HG03457 (cell line): ENCODE measurements at regions not wholly inside any gene's neighbourhood (a gene's known extent, or its start where the extent isn't known, plus 50 kb on each side); places are given as distances from the start of the nearest gene placed in this dataset.
"Not testable (repeated sequence)": the region's sequence is repeated elsewhere in the genome, so short reads cannot be mapped to it uniquely, and the experiment has no call there.

ENCODE experiments used
- ATAC-seq: cut with Tn5 transposase; IDR thresholded peaks from one replicate; pipeline ENCODE4 v1.9.1; 2021; ENCODE audit warnings: moderate number of reproducible peaks; ENCODE audit not compliant: unreplicated experiment

DNA sequence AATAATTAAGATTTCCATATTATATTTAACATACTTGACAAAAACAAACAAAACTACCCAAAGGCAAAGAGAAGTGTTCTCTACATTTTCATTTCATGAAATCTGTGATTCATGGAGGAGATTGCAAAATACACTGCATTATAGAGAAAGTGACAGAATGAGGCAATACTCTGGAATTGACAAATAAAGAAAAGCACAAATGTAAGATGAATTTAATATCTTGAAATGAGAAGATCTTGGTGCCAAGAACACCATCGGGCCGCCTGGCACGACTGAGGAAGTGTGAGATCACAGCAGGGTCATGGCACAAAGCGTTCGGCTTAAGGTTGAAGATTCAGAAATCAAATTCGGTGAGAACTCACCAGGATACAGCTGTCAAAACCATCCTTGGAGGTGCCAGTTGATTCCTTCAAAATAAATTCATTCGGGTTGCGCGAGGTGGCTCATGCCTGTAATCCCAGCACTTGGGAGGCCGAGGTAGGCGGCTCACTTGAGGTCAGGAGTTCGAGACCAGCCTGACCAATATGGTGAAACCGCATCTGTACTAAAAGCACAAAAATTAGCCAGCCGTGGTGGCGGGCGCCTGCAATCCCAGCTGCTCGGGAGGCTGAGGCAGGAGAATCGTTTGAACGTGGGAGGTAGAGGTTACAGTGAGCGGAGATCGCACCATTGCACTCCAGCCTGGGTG is 174.0 kb upstream of the PFKP start:
- no peak for ATAC-seq

DNA sequence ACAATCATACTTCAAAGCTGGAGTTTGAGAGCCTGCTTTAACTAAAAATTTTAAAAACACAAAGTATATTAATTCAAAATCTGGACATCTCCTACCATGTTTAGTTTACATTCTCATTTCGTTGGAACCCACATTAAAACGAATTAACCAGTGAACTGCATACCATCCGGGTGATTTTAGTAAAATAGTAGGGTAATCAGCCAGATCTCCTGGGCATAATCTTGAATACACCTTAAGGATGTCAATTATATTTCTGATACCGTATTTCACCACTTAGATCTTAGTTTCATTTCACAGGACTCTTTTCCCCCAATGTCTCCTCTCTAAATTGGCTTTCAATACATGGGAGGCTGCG is 175.6 kb upstream of the PFKP start:
- ATAC-seq, result no peak

DNA sequence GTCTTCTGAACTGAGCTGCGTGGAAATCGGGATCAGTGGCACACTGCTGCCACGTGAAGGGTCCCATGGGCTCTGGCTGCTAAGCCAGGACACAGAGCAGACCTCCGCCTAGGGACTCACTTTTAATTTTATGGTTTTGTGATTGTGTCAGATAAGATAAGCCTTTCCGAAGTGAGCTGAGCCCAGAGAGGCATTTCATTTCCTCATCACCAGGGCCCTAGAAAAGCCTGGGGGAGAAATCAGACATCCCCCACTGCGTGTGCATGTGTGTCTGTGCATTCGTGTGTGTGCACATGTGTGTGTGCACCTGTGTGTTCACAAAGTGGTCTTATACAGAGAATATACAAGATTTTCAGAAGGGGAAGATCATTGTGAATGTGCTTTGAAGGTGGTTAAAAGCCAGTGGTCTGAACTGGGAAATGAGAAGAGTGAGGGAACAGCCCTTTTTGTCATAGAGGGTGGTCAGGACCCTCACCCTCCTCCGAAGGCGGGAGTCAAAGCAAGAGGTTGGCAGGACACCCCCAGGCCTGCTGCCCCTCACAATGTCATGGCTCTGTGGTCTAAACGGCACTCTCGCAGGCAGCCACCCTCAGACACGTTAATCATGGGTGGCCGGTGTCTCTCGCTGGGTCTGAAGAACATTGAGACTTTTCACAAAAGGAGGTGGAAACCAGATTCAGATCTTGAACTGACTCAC is 176.1 kb upstream of the PFKP start:
- no peak for ATAC-seq

DNA sequence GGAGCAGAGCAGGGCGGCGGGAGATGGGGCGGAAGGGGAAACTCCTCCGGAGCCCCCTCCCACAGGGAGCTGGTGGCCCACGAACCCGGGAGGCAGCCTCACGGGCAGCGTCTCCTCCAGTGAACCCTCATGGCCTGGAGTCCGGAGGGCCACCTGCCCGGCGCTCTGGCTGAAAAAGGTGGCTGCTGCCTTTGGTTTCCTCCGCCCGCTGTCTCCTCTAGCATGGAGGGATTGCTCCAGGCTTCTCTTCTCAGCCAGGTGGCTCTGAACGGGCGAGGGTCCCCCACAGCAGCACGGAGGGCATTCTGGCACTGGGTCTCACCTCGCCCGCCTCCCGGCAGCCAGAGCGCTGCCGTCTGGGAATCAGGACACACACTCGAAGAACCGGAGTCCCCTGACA is 177.3 kb upstream of the PFKP start:
- no peak for ATAC-seq

DNA sequence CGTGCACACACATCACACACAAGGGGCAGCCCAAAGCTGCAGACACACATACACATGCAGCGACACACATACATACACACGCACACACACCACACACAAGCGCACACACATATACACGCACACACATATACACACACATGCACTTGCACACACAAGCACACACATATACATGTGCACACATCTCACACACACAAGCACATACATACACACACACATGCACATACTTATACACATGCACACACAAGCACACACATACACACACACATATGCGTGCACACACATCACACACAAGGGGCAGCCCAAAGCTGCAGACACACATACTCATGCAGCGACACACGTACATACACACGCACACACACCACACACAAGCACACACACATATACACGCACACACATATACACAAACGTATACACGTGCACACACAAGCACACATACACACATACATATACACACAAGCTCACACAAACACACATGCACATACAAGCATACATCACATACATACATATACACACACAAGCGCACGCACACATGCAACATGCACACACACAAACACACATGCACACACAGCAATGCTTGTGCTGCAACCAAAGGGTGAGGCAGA is 178.8 kb upstream of the PFKP start:
- no peak for ATAC-seq

DNA sequence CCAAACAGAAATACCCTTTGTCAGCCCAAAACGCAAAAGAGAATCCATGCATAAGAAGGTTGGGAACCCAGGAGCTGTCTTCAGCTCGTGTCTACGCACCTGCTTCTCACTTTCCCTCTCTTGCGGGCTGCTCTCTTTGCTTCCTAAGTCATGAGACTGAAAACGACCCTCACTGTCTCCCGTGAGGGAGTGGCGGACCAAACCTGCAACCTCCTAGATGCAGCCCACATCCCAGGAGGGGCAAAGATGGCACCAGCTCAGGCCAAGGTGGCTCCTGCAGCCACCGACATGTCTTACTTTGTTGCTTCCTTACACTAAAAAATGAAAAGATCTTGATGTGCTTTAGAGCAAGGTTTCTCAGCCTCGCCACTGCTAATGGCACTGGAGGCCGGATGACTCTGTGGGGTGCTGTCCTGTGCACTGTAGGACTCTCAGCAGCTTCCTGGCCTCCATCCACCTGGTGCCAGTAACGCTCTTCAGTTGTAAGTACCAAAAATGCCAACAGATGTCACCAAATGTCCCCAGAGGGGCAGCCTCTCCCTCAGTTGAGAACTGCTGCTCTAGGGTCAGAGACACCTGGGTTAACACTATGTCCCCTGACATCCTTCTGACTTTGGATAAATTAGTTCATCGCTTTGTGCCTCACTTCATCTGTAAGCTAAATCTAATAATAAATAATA is 179.8 kb upstream of the PFKP start:
- no peak for ATAC-seq

DNA sequence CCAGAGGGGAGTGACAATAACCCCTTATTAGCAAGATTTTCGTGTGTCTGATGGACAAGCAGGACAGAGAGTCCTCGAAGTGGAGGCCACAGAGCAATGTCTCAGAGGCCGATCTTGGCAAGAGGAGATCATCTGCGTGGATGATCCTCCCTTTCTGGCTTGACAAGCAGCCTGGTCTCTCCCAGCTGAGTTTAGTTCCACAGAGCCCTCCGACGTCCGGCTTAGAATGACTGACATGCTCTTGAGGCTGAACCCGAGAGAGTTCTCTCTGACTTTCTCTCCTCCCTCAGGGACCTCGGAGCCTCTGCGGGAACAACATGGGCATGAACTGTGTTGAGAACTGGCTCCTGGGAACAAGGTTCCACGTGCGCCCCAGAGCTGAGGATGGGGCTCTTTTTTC is 180.7 kb upstream of the PFKP start:
- no peak for ATAC-seq

DNA sequence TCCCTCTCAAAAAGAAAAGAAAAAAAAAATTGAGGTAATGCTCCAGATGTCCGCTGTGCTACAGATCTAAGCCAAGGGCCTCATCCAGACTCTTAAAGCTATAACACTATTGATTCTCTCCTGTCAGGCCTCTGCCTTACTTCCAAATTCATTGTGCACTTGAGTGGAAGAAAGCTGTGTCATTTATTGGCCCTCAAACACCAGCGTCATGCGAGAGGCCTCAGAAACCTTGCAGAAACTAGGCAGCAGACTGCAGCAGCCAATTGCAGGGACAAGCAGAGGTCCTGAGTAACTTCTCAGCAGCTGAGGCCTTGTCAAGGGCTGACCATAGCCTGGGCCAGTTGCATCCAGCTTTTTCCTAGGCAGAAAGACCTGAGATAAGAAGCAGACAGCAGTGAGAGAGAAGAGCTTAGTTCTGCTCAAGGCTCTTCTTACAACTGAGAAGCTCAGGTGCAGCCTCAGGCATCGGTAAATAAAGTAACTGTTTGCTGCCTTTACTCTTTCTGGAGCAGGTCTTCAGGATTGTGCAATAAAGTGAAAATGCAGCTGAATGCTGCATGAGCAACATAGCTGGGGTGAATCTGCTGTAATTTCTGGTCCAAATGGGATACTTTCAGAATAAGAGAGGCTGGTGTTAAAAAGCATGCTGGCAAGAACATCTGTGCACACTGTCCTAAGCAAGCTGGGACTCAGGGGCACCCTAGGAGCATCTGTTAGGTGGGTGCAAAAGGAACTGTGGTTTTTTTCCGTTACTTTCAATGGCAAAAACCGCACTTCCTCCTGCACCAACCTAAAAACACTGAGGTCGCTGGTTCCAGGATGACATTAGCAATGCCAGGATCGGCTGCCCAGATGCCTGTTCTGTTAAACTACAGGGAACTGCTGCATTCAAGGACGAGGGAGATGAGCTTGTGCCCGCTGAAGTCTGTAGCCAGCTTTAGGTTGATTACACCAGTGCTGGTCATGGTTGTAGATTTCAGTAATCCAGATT is 181.8 kb upstream of the PFKP start:
- ATAC-seq, result no peak

- ATAC-seq, result not testable (repeated sequence)
Measured at GRCh38 chr10:2883983-2884540, 183.3 kb upstream of the PFKP start.

GRCh38 chr10:2883238-2883637 is 184.1 kb upstream of the PFKP start:
- no peak for ATAC-seq

DNA sequence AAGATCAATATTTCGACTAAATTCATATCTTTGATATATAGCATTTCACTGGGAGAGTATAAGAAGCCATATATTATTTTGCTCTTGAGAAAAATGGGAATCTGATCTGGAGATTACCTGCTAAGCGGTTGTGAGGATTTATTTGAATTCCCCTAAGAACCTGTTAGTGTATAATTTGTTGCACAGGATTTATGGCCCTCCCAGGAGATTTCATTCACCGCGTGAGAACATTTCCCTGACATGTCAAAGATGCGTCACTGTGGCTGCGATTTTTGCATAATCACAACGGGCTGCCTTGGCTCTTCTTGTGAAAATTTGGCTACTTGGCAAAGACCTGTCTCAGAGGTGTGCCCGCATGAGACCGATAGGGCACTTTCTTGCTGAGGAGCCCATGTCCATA is 184.7 kb upstream of the PFKP start:
- no peak for ATAC-seq

GRCh38 chr10:2881720-2882620 is 185.4 kb upstream of the PFKP start:
- no peak for ATAC-seq

- not testable (repeated sequence) for ATAC-seq
Measured at GRCh38 chr10:2880050-2880449, 187.3 kb upstream of the PFKP start.

- no peak for ATAC-seq
Measured at GRCh38 chr10:2878818-2879217, 188.5 kb upstream of the PFKP start.

DNA sequence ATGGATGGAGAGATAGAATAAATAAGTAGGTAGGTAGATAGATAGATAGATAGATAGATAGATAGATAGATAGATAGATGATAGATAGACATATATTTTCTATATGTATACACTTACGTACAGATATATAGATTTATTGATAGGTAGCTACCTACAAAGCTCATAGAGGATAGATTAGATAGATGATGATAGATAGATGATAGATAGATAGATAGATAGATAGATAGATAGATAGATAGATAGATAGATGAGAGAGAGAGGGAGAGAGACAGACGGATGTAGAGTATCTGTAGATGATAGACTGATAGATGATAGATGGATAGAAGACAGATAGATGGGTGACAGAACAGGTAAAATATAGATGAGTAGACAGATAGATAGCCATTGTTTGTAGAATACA is 191.3 kb upstream of the PFKP start:
- ATAC-seq, result no peak

DNA sequence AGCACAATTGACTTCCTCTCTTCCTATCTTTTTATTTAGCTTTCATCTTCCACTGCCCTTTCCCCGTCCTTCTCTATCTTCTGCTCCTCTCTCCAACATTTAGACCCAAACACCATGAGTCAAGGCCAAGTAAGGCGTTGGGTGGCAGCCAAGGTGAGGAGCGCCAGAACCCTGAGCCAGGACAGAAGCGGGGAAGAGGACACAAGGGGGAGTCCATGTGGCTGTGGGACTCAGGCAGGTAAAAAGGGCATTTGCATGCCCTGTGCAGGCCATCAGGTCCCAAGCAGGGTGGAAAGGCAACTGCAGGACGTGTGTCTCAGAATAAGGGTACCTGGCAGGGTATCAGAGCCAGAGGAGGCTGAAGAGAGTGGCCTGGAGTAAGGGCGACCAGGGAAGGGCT is 192.4 kb upstream of the PFKP start:
- no peak for ATAC-seq

- ATAC-seq, result no peak
Measured at GRCh38 chr10:2873769-2874168, 193.6 kb upstream of the PFKP start.

GRCh38 chr10:2871673-2872219 is 195.6 kb upstream of the PFKP start:
- ATAC-seq, result no peak

DNA sequence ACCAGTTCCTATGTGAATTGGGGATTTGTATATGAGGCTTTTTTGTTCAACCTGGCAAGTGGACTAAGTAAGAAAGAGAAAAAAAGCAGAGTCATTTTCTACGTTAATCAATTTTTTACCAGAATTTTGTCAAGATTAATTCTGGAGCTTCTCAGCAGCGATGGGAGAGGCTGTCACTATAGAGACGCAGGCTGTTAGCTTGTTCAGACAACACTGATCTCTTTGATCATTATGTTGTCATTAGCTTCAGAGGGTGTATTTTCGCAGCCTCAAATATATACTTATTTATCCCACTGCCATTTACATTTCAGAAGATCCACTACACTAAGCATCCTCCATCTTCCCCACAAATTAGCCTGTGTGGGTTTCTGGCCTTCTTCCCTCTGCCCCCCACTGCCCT is 196.7 kb upstream of the PFKP start:
- no peak for ATAC-seq
